Activated naive CD4-positive, alpha-beta T cell treated with anti-CD3 and anti-CD28 coated beads, Interleukin-2, amount 50 U/mL, for 24 hours (primary cell): ENCODE measurements at regions not wholly inside any gene's neighbourhood (a gene's known extent, or its start where the extent isn't known, plus 50 kb on each side); places are given as distances from the start of the nearest gene placed in this dataset.

ENCODE experiments used
- H3K27ac Mint-ChIP-seq: one replicate; pipeline ENCODE4 v1.8.0; 2021; ENCODE audit warnings: mild to moderate bottlenecking, mixed read lengths
- H3K27me3 Mint-ChIP-seq: one replicate; pipeline ENCODE4 v1.8.0; 2021; ENCODE audit warnings: mixed read lengths
- H3K36me3 Mint-ChIP-seq: one replicate; pipeline ENCODE4 v1.8.0; 2021; ENCODE audit warnings: mixed read lengths
- H3K4me1 Mint-ChIP-seq: one replicate; pipeline ENCODE4 v1.8.0; 2021; ENCODE audit warnings: mixed read lengths
- H3K4me3 Mint-ChIP-seq: one replicate; pipeline ENCODE4 v1.8.0; 2021; ENCODE audit warnings: mild to moderate bottlenecking, mixed read lengths
- H3K9me3 Mint-ChIP-seq: one replicate; pipeline ENCODE4 v1.8.0; 2021; ENCODE audit warnings: mixed read lengths

DNA sequence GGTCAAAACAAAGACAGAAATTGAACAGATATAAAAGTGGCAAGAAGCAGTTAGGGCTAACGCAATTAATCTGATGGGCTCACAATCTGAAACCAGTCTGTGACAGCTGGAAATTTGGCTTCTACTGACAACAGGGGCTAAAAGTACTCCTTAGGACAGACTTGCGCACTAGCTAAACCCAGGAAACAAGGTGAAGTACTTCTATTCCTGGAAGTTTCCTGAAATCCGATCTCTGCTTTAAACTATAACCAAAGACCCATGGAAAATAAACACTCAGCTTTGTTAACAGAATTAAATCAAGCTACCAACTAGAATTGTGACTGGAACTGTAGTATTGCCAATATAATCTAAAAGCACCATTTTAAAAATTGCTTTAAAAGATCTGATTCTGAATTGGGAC lies 520.2 kb upstream of the ZWINT start:
- H3K36me3 Mint-ChIP-seq = no peaks in the 10 kb centered on the region
- no peaks in the 10 kb centered on the region for H3K9me3 Mint-ChIP-seq
- H3K27ac Mint-ChIP-seq = no peak overlapping the region
- no peak overlapping the region for H3K4me3 Mint-ChIP-seq
- no peaks in the 10 kb centered on the region for H3K4me1 Mint-ChIP-seq
- no peaks in the 10 kb centered on the region for H3K27me3 Mint-ChIP-seq

DNA sequence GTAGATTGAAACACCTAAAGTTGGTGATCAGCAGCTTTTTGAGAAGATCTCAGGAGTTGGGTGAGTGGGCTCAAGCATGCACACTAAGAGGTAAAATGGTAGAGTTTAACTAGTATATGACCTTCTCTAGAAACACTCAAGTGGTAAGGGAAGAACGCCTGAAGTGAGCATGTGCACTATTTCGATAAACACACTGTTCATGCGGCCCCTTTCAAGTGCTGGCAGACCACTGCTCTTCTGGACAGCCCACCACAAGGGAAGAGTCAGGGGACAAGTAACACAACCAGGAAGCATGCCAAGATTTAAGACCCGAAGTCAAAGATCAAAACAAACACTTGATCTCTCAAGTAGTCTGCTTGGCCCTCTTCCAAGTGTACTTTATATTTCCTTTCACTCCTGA lies 519.5 kb upstream of the ZWINT start:
- Mint-ChIP-seq H3K36me3 (no peaks in the 10 kb centered on the region), H3K9me3 (no peaks in the 10 kb centered on the region), H3K4me1 (no peaks in the 10 kb centered on the region), H3K27me3 (no peaks in the 10 kb centered on the region), H3K4me3 (no peak overlapping the region), H3K27ac (no peak overlapping the region)

DNA sequence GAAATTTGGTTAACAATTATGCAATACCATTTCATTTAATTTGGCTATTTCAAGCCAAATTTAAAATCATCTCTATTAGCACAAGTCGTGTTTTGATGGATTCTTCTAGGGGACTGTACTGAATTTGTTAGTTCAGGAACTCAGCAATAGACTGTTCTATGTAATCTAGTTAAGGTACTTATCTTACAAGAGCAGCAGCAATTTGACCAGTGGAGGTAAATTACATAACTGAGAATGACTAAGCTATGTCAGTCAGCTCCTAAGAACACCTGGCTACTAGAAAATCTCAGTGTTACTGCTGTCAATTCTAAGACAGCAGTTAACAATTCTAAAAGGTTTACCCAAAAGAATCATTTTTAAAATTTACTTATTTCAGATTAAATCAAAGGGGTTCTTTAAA lies 513.9 kb upstream of the ZWINT start:
- Mint-ChIP-seq H3K36me3 (no peaks in the 10 kb centered on the region), H3K9me3 (no peaks in the 10 kb centered on the region), H3K27ac (no peak overlapping the region)

DNA sequence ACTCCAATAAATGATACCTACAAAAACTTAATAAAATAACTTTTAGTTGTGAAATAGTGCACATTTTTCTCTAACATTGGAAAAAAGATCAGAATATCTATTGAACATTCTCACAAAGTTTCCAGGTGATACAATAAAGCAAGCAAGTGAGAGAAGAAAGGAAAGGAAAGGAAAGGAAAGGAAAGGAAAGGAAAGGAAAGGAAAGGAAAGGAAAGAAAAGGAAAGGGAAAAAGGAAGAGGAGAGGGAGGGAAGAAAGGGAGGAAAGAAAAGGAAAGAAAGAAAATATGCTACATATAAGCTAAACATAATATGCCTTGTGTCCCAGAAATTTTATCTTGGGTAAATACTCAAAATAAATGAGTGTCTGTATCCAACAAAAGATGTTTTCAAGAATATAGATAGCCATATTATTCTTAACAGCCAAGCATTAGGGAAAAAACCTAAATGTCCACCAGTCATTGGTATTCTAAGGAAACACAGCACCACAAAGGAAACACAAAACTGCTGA lies 510.2 kb upstream of the ZWINT start:
- Mint-ChIP-seq H3K27ac (no peak overlapping the region), H3K4me3 (no peak overlapping the region), H3K27me3 (no peaks in the 10 kb centered on the region), H3K4me1 (no peaks in the 10 kb centered on the region), H3K36me3 (no peaks in the 10 kb centered on the region), H3K9me3 (no peaks in the 10 kb centered on the region)

More for the DNA sequence above, 513.9 kb upstream of the ZWINT start:
- no peaks in the 10 kb centered on the region for H3K27me3 Mint-ChIP-seq
- H3K4me1 Mint-ChIP-seq = no peaks in the 10 kb centered on the region
- H3K4me3 Mint-ChIP-seq = no peak overlapping the region

DNA sequence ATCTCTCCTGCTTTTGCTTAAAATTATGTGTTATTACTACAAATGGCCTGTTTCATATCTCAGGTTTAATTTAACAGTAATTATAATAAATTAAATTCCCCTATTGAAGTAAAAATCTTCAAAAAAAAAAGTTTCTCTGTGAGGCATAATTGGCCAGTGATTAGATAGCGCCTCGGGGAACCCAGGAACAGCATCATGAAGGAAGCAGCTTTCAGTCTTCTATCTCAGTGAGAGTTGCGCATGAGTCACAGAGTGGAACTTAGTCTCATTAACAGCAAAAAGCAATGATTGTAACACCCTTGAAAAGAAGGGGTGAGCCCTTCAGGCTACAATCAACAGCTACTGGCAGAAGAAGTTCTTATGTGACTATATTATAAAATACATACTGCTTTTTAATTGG lies 506.2 kb upstream of the ZWINT start:
- no peaks in the 10 kb centered on the region for H3K4me1 Mint-ChIP-seq
- H3K4me3 Mint-ChIP-seq = no peak overlapping the region
- H3K36me3 Mint-ChIP-seq = no peaks in the 10 kb centered on the region
- no peak overlapping the region for H3K27ac Mint-ChIP-seq
- H3K27me3 Mint-ChIP-seq = no peaks in the 10 kb centered on the region
- H3K9me3 Mint-ChIP-seq = no peaks in the 10 kb centered on the region

DNA sequence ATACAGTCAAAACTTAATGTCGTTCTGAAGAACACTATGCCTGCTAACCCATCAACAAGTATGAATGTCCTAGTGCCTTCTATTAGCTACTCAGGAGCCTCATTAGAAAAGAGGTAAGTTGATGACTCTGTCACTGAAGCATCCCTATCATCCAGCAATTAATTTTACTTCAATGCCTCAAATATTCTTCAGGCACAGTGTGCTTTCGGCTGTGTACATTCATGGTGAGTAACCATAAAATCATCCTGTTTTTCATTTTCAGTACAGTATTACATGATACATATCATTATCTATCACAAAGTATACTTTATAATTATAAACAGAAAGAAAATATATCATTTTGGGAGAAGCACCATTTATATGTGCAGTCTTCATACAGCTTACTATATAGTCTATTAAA lies 495.5 kb upstream of the ZWINT start:
- H3K4me1 Mint-ChIP-seq = no peaks in the 10 kb centered on the region
- H3K9me3 Mint-ChIP-seq = no peaks in the 10 kb centered on the region
- H3K4me3 Mint-ChIP-seq = no peak overlapping the region
- no peaks in the 10 kb centered on the region for H3K27me3 Mint-ChIP-seq
- H3K36me3 Mint-ChIP-seq = no peaks in the 10 kb centered on the region
- no peak overlapping the region for H3K27ac Mint-ChIP-seq

DNA sequence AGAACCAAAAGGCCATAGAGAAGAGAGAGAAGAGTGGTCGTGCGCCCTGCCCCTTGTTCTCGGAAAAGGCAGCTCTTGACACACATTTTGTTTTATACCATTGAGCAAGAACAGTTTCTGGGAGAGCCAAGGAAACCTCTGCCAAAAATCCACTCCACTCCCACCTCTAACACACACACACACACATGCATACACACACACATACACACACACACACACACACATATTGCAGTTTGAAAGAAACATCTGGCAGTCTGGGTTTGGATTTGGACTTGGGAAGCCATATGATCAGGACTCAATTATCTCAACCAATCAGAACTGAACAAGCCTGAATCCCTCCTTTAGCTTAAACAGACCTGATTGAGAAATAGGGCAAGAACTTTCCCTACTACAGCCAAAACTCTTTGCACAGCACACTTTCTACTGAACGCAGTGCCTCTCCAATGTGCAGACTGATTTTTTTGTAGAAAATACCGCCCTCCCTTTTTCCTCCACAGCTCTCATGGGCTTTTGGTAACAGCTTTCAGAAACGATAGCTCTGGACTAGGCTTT lies 484.0 kb upstream of the ZWINT start:
- Mint-ChIP-seq H3K36me3 (no peaks in the 10 kb centered on the region), H3K4me1 (no peaks in the 10 kb centered on the region), H3K9me3 (no peaks in the 10 kb centered on the region), H3K27ac (no peak overlapping the region), H3K4me3 (no peak overlapping the region), H3K27me3 (no peaks in the 10 kb centered on the region)

DNA sequence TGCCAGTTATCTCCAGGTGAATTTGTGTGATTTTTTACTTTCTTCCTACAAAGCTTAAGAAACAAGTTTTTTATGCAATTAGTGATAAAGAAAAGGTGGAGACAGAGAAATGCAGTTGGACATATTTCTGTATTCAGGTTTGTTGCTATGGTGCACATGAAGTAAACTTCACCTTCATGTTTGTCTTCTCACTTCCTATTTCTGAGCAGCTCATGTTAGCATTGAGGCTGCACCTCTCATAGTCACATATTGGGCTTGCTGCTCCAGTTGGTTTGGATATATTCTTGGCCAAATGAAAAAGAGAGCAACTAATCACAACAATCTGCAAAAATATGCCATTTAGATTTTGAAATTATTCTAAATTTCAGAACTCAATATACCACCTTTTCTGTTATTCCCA lies 475.6 kb upstream of the ZWINT start:
- Mint-ChIP-seq H3K36me3 (no peaks in the 10 kb centered on the region), H3K27me3 (no peaks in the 10 kb centered on the region), H3K4me3 (no peak overlapping the region), H3K4me1 (no peaks in the 10 kb centered on the region), H3K9me3 (no peaks in the 10 kb centered on the region), H3K27ac (no peak overlapping the region)

DNA sequence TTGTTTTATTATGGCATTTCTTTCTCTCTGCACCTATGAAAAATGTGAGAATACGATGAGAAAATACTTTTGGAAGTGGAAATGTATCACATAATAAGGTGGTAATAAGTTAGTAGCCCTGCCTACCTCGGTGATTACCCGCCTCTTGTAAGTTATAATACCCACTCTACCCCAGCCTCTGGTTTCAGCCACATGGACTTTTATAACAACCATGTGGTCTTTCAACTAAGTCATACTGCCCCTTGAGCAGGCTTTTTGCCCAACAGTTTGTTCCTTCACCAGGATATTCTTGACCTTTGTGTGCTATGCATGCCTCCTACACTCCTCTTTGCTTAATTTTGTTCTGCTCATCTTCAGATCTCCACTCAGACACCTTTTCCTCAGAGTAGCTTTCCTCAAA lies 470.6 kb upstream of the ZWINT start:
- Mint-ChIP-seq H3K9me3 (peaks cover 17% of the 10 kb centered on the region), H3K36me3 (no peaks in the 10 kb centered on the region), H3K4me3 (no peak overlapping the region), H3K4me1 (no peaks in the 10 kb centered on the region), H3K27ac (no peak overlapping the region), H3K27me3 (no peaks in the 10 kb centered on the region)

DNA sequence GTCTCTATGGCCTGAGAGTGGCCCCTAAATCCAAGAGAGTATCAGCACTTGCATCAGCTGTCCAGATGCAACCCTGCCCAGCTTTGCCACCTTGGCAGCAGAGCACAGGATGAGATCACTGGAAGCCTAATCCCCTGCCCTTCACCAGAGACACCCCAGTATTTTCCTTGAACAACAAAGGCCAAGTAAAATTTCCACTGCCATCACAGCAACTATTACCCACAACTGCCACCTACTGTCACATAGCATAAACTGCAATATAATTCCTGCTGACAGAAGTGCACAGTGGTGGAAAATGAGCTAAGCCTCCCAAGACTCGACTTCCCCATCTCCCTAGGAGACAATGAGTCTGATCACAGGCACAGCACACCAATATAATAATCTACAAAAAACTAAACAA lies 462.8 kb upstream of the ZWINT start:
- H3K27ac Mint-ChIP-seq = no peak overlapping the region
- no peaks in the 10 kb centered on the region for H3K27me3 Mint-ChIP-seq
- H3K9me3 Mint-ChIP-seq = peaks cover 34% of the 10 kb centered on the region
- no peaks in the 10 kb centered on the region for H3K4me1 Mint-ChIP-seq
- no peak overlapping the region for H3K4me3 Mint-ChIP-seq
- H3K36me3 Mint-ChIP-seq = no peaks in the 10 kb centered on the region

DNA sequence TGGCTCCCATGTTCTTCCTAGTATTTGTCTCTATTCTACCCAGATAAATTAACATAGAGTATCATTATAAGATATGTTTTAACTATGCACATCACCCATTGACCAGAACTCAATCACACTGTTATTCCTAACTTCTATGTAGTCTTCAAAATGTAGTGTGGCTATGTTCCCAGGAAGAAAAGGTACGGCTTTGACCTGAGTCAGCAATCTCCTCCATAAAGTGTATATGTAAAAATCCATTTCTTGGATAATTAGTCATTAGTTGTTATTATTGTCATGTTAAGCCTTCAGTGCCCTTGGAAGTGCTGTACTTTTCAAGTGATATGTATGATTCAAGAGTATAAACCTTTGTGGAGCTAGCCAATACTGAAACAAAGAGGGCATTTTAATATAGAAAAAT lies 444.0 kb upstream of the ZWINT start:
- Mint-ChIP-seq H3K4me3 (no peak overlapping the region), H3K27ac (no peak overlapping the region), H3K27me3 (no peaks in the 10 kb centered on the region), H3K36me3 (no peaks in the 10 kb centered on the region), H3K4me1 (no peaks in the 10 kb centered on the region), H3K9me3 (no peaks in the 10 kb centered on the region)

DNA sequence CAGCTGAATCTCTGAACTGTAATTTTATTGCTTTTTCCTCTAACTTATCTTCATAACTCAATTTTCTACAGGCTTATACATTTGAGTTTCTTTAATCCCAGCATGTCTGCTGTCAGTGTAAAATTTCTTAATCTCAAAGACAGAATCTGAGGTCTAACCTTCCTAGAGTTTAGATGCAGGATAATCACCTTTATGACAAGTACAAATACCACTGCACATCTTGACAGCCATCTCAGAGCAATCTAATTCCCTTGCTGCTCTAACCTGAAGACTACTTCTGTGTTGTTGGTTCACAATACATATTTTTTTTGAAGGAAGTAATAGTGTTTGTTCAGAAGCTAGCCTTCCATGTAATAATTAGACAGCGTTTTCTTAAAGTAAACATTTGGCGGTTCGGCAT lies 424.2 kb upstream of the ZWINT start:
- no peaks in the 10 kb centered on the region for H3K27me3 Mint-ChIP-seq
- peaks cover 25% of the 10 kb centered on the region for H3K9me3 Mint-ChIP-seq
- H3K27ac Mint-ChIP-seq = no peak overlapping the region
- no peak overlapping the region for H3K4me3 Mint-ChIP-seq
- no peaks in the 10 kb centered on the region for H3K4me1 Mint-ChIP-seq
- H3K36me3 Mint-ChIP-seq = no peaks in the 10 kb centered on the region

DNA sequence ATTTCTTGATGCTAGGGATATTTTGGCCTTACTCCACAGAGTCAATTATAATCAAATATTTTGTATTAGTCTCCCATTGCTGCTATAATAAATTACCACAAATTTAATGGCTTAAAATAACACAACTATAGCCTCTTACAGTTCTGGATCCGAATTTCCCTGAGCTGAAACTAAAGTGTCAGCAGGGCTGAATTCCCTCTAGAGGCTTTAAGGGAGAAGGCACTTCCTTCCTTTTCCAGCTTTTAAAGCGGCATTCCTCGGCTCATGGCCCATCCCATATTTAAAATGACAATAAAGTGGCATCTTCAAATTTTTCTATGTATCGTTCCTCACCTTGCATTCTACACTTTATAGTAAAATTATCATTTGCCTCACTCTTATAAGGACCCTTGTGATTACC lies 421.4 kb upstream of the ZWINT start:
- H3K4me3 Mint-ChIP-seq = no peak overlapping the region
- no peaks in the 10 kb centered on the region for H3K27me3 Mint-ChIP-seq
- no peak overlapping the region for H3K27ac Mint-ChIP-seq
- H3K4me1 Mint-ChIP-seq = no peaks in the 10 kb centered on the region
- H3K36me3 Mint-ChIP-seq = no peaks in the 10 kb centered on the region
- H3K9me3 Mint-ChIP-seq = peaks cover 17% of the 10 kb centered on the region

DNA sequence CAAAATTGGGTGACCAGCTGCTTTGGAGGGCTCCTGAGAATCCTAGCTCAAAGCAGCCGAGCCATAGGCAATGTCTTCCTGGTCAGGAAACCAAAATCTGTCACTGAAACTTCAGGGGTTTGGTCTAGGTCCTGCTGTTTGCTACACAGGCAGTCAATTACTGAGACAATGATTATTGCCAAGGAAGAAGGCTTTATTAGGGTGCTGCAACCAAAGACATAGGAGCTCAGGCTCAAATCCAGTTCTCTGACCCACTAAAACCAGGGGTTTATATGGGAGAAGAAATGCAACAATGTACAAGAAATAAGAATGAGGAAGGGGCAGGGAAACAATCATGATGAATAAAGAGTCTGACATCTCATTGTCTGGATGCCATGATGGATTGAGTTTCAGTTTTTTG lies 410.3 kb upstream of the ZWINT start:
- H3K27ac Mint-ChIP-seq = no peak overlapping the region
- H3K27me3 Mint-ChIP-seq = no peaks in the 10 kb centered on the region
- H3K4me3 Mint-ChIP-seq = no peak overlapping the region
- H3K36me3 Mint-ChIP-seq = no peaks in the 10 kb centered on the region
- no peaks in the 10 kb centered on the region for H3K9me3 Mint-ChIP-seq
- H3K4me1 Mint-ChIP-seq = no peaks in the 10 kb centered on the region

DNA sequence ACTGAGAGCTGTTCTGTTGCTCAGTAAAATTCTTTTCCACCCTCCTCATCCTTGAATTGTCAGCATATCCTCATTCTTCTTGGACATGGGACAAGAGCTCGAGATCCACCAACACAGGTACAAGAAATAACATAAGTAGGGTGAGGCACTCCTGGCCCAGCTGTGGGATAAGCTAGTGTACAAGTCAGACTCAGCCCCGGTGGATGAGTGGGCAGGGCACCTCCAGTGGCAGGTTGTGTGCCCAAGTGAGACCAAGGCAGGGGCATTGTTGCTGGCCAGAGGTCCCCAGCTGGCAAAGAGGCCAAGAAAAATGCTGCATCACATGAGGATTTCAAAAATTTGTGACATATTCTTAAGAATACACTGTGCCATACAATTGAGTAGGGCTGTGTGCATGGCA lies 402.0 kb upstream of the ZWINT start:
- no peaks in the 10 kb centered on the region for H3K36me3 Mint-ChIP-seq
- no peak overlapping the region for H3K4me3 Mint-ChIP-seq
- no peak overlapping the region for H3K27ac Mint-ChIP-seq
- H3K27me3 Mint-ChIP-seq = no peaks in the 10 kb centered on the region
- no peaks in the 10 kb centered on the region for H3K4me1 Mint-ChIP-seq
- peaks cover 6% of the 10 kb centered on the region for H3K9me3 Mint-ChIP-seq

DNA sequence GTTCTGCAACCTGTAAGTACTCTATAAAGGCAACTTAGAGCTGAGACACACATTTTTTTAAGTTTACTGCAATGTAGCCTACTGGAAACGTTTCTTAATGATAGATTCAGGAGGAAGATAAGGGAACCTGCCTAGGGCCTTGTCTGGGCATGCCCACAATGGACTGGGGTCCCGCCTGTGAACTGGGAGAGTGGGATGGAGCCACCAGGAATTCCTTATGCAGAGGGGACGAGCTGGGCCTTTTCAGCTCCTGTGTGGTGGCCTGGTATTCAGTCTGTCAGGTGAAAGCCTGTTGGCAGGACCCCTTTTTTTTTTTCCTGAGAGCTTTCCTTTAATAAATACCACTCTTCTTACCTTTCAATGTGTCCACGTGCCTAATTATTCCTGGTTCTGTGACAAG lies 384.4 kb upstream of the ZWINT start:
- no peaks in the 10 kb centered on the region for H3K36me3 Mint-ChIP-seq
- H3K27ac Mint-ChIP-seq = no peak overlapping the region
- H3K27me3 Mint-ChIP-seq = no peaks in the 10 kb centered on the region
- no peaks in the 10 kb centered on the region for H3K9me3 Mint-ChIP-seq
- H3K4me1 Mint-ChIP-seq = no peaks in the 10 kb centered on the region
- H3K4me3 Mint-ChIP-seq = no peak overlapping the region

DNA sequence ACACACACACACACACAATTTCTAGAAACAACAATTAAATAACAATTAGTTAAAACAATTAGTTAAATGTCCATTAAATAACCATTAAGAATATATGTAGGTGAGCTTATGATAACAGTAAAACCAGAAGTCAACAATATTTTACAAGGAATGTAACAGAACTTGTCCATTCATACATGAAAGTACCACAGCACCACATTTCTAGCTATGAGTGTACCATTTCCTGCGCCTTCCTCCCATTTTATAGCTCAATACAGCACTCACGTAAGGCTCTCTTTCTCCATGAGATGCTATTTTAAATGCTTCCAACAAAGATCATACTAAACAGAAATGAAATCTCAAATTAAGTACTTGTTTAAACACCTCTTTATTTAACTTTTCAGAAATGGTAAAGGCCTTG lies 367.3 kb upstream of the ZWINT start:
- no peaks in the 10 kb centered on the region for H3K9me3 Mint-ChIP-seq

More for the DNA sequence above, 367.3 kb upstream of the ZWINT start:
- no peaks in the 10 kb centered on the region for H3K27me3 Mint-ChIP-seq
- H3K36me3 Mint-ChIP-seq = no peaks in the 10 kb centered on the region
- no peak overlapping the region for H3K27ac Mint-ChIP-seq
- no peak overlapping the region for H3K4me3 Mint-ChIP-seq
- no peaks in the 10 kb centered on the region for H3K4me1 Mint-ChIP-seq
